ENCODE measurements at regions not wholly inside any gene's neighbourhood (a gene's known extent, or its start where the extent isn't known, plus 50 kb on each side); places are given as distances from the start of the nearest gene placed in this dataset.

GRCh38 chr11:31873124-31873523, 62.0 kb upstream of the PAX6 start:
- TF ChIP-seq, protein P1, sequence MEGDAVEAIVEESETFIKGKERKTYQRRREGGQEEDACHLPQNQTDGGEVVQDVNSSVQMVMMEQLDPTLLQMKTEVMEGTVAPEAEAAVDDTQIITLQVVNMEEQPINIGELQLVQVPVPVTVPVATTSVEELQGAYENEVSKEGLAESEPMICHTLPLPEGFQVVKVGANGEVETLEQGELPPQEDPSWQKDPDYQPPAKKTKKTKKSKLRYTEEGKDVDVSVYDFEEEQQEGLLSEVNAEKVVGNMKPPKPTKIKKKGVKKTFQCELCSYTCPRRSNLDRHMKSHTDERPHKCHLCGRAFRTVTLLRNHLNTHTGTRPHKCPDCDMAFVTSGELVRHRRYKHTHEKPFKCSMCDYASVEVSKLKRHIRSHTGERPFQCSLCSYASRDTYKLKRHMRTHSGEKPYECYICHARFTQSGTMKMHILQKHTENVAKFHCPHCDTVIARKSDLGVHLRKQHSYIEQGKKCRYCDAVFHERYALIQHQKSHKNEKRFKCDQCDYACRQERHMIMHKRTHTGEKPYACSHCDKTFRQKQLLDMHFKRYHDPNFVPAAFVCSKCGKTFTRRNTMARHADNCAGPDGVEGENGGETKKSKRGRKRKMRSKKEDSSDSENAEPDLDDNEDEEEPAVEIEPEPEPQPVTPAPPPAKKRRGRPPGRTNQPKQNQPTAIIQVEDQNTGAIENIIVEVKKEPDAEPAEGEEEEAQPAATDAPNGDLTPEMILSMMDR (IDR thresholded peaks at IDR 0.05), result no peak
- TF ChIP-seq POLR2A (IDR thresholded peaks at IDR 0.05), result no peak
